Endodermal cell (in vitro differentiated cells): ENCODE measurements at regions not wholly inside any gene's neighbourhood (a gene's known extent, or its start where the extent isn't known, plus 50 kb on each side); places are given as distances from the start of the nearest gene placed in this dataset.

Experiments used
- DNase-seq: peaks from one replicate; pipeline ENCODE4 v3.0.0-alpha.2; 2017
- H3K27ac ChIP-seq: 2 replicates; pipeline ENCODE4 v1.5.1; 2013; ENCODE audit warnings: mild to moderate bottlenecking, low read depth, low read length, moderate library complexity
- H3K27me3 ChIP-seq: 2 replicates; pipeline ENCODE4 v1.6.1; 2013; ENCODE audit warnings: mild to moderate bottlenecking, low read length, moderate library complexity; ENCODE audit not compliant: insufficient read depth, control insufficient read depth, poor library complexity, severe bottlenecking
- H3K36me3 ChIP-seq: 2 replicates; pipeline ENCODE4 v1.7.0; 2013; ENCODE audit warnings: mild to moderate bottlenecking, low read length, moderate library complexity; ENCODE audit not compliant: control insufficient read depth, insufficient read depth
- H3K4me1 ChIP-seq: one replicate; pipeline ENCODE4 v1.7.0; 2013; ENCODE audit warnings: low read length; ENCODE audit not compliant: control insufficient read depth, insufficient read depth
- H3K4me3 ChIP-seq: 2 replicates; pipeline ENCODE4 v1.5.1; 2013; ENCODE audit warnings: mild to moderate bottlenecking, low read length, moderate library complexity
- H3K9ac ChIP-seq: 2 replicates; pipeline ENCODE4 v1.6.1; 2013; ENCODE audit warnings: mild to moderate bottlenecking, low read length, moderate library complexity; ENCODE audit not compliant: poor library complexity, severe bottlenecking; ENCODE audit errors: extremely low read depth
- H3K9me3 ChIP-seq: 2 replicates; pipeline ENCODE4 v1.6.1; 2013; ENCODE audit warnings: mild to moderate bottlenecking, low read length, moderate library complexity; ENCODE audit not compliant: control insufficient read depth
- H3K27ac Mint-ChIP-seq: 2 replicates; pipeline ENCODE4 v1.8.0; 2020; ENCODE audit warnings: mixed read lengths
- H3K27me3 Mint-ChIP-seq: 2 replicates; pipeline ENCODE4 v1.8.0; 2021; ENCODE audit warnings: mild to moderate bottlenecking, mixed read lengths; ENCODE audit not compliant: insufficient read depth
- H3K36me3 Mint-ChIP-seq: 2 replicates; pipeline ENCODE4 v1.8.0; 2020; ENCODE audit warnings: low read depth, mixed read lengths
- H3K4me1 Mint-ChIP-seq: 2 replicates; pipeline ENCODE4 v1.8.0; 2020; ENCODE audit warnings: mixed read lengths
- H3K4me3 Mint-ChIP-seq: 2 replicates; pipeline ENCODE4 v1.8.0; 2020; ENCODE audit warnings: mild to moderate bottlenecking, moderate library complexity, mixed read lengths
- H3K9me3 Mint-ChIP-seq: 2 replicates; pipeline ENCODE4 v1.8.0; 2020; ENCODE audit warnings: mild to moderate bottlenecking, mixed read lengths
- WGBS, 2 experiments: methylation state at CpG; one replicate each; pipeline versions ENCODE4 v1.1.5 to v1.1.7; 2013; ENCODE audit warnings: missing lambda C conversion rate in 2 of 2, mixed read lengths in 1 of 2; ENCODE audit not compliant: insufficient coverage in 1 of 2, insufficient read length in 1 of 2; 5-methylcytosine and 5-hydroxymethylcytosine counted together
- TF ChIP-seq, protein P1 (sequence below): fragments of 200-600 bp; sonication (generic); conservative IDR thresholded peaks from 2 replicates; pipeline ENCODE4 v1.5.0; 2021; ENCODE audit warnings: antibody characterized with exemption, mild to moderate bottlenecking

DNA sequence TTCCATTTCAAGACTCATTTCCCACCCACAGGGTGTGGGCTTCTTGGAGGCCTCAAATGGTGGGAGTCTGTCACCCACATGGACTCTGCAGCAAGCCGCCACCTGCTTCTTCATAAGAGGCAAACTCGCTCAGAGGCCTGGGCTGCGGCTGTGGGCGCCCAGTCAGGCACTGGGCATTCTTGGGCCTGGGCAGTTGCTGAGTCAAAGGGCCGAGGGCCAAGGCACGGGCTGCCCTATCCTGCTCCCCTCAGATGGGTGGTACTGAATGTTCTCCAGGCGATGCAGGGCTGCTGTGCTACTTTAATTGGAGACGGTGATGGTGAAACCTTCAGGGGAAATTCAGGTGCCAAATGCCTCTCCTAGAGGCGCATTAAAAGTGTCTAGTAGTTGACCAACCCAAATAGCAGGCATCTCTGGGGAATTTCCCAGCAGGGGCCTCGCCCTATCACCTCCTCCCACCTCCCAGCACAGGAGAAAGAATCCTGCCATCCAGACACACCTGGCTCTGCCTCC is 57.9 kb downstream of the MAFB start:
- Mint-ChIP-seq H3K27me3 (peaks cover 2% of the 10 kb centered on the region), H3K27ac (no peak overlapping the region), H3K9me3 (peaks cover 8% of the 10 kb centered on the region), H3K36me3 (no peaks in the 10 kb centered on the region), H3K4me1 (peaks cover 9% of the 10 kb centered on the region), H3K4me3 (no peak overlapping the region)
- DNase-seq, result peak; percentile 42
- H3K4me3 ChIP-seq, result no peak overlapping the region
- WGBS, 2 experiments, result 94 to 100% methylated on average over 7 to 10 of the region's 10 CpGs
- no peak overlapping the region for H3K9ac ChIP-seq
- H3K9me3 ChIP-seq, result peaks cover 10% of the 10 kb centered on the region
- H3K36me3 ChIP-seq, result no peaks in the 10 kb centered on the region
- no peaks in the 10 kb centered on the region for H3K27me3 ChIP-seq
- no peaks in the 10 kb centered on the region for H3K4me1 ChIP-seq
- TF ChIP-seq, protein P1, sequence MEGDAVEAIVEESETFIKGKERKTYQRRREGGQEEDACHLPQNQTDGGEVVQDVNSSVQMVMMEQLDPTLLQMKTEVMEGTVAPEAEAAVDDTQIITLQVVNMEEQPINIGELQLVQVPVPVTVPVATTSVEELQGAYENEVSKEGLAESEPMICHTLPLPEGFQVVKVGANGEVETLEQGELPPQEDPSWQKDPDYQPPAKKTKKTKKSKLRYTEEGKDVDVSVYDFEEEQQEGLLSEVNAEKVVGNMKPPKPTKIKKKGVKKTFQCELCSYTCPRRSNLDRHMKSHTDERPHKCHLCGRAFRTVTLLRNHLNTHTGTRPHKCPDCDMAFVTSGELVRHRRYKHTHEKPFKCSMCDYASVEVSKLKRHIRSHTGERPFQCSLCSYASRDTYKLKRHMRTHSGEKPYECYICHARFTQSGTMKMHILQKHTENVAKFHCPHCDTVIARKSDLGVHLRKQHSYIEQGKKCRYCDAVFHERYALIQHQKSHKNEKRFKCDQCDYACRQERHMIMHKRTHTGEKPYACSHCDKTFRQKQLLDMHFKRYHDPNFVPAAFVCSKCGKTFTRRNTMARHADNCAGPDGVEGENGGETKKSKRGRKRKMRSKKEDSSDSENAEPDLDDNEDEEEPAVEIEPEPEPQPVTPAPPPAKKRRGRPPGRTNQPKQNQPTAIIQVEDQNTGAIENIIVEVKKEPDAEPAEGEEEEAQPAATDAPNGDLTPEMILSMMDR, result no peak
- no peak overlapping the region for H3K27ac ChIP-seq

DNA sequence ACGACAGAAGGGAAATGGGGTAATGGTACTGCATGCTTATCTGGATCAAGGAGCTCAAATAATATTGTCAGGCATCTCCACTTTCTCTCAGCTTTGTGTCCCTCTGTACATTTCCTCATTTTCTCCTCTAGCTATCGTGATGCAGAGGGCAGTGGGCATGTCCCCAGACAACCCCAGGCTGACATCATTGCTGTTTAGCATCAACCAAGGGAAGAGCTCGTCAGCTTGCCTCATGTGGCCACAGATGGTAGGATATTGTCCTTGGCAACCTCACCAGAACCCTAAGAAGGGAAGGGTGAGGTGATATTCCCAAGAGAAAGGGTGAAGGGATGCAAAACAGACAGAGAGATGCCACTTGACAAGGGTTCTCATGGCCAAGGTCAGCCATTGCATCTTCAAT is 58.3 kb downstream of the MAFB start:
- no peaks in the 10 kb centered on the region for H3K4me1 ChIP-seq
- no peak overlapping the region for H3K27ac ChIP-seq
- WGBS, 2 experiments, result 60 to 91% methylated on average over 1 to 3 of the region's 3 CpGs
- no peak overlapping the region for H3K4me3 Mint-ChIP-seq
- no peaks in the 10 kb centered on the region for H3K36me3 Mint-ChIP-seq
- peaks cover 11% of the 10 kb centered on the region for H3K9me3 Mint-ChIP-seq
- no peak for DNase-seq
- H3K27me3 Mint-ChIP-seq, result peaks cover 2% of the 10 kb centered on the region
- H3K36me3 ChIP-seq, result no peaks in the 10 kb centered on the region
- H3K4me3 ChIP-seq, result no peak overlapping the region
- peaks cover 9% of the 10 kb centered on the region for H3K4me1 Mint-ChIP-seq
- no peaks in the 10 kb centered on the region for H3K27me3 ChIP-seq
- no peak overlapping the region for H3K9ac ChIP-seq
- TF ChIP-seq, protein P1, result no peak
- peaks cover 13% of the 10 kb centered on the region for H3K9me3 ChIP-seq
- H3K27ac Mint-ChIP-seq, result no peak overlapping the region

DNA sequence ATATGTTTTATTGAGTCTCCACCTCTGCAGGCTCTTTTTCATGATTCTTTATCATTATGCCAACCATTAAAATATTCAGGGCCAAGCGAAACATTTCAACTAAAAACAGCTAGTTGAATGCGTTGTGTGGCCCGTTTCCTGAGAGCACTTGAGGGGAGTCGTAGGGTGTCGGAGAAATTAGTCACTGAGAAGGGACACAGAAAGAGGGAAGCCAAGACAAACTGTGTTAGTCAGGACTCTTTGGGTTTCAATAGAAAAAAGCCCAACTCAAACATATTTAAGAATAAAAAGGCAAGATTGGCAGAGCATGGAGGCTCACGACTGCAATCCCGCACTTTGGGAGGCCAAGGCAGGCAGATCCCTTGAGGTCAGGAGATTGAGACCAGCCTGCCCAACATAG is 58.9 kb downstream of the MAFB start:
- no peak for DNase-seq
- H3K36me3 ChIP-seq, result no peaks in the 10 kb centered on the region
- no peak overlapping the region for H3K4me3 Mint-ChIP-seq
- H3K4me3 ChIP-seq, result no peak overlapping the region
- no peak overlapping the region for H3K9ac ChIP-seq
- 95 to 100% methylated on average over 1 to 7 of the region's 7 CpGs for WGBS, 2 experiments
- peaks cover 11% of the 10 kb centered on the region for H3K9me3 Mint-ChIP-seq
- H3K36me3 Mint-ChIP-seq, result no peaks in the 10 kb centered on the region
- no peaks in the 10 kb centered on the region for H3K4me1 ChIP-seq
- H3K27me3 Mint-ChIP-seq, result peaks cover 2% of the 10 kb centered on the region
- peaks cover 9% of the 10 kb centered on the region for H3K4me1 Mint-ChIP-seq
- H3K27me3 ChIP-seq, result no peaks in the 10 kb centered on the region
- peaks cover 13% of the 10 kb centered on the region for H3K9me3 ChIP-seq
- no peak overlapping the region for H3K27ac ChIP-seq
- no peak overlapping the region for H3K27ac Mint-ChIP-seq
- TF ChIP-seq, protein P1, result no peak
